ENCODE measurements at regions not wholly inside any gene's neighbourhood (a gene's known extent, or its start where the extent isn't known, plus 50 kb on each side); places are given as distances from the start of the nearest gene placed in this dataset.

GRCh38 chr6:165854061-165854862 is 191.2 kb upstream of the PDE10A start:
- Histone ChIP-seq H3K4me1 (ENCODE audit: insufficient read depth) (no peaks in the 10 kb centered on the region), H3K9me3 (ENCODE audit: low read depth) (no peaks in the 10 kb centered on the region), H3K4me2 (peak overlapping the region; percentile 63), H3K4me3 (no peak overlapping the region), H4K20me1 (ENCODE audit: insufficient read depth, poor library complexity, severe bottlenecking) (no peaks in the 10 kb centered on the region), H3K27me3 (peaks cover 72% of the 10 kb centered on the region), H3K9me2 (replicated peaks; ENCODE audit: insufficient read depth) (no peaks in the 10 kb centered on the region), H3K27ac (no peak overlapping the region), H2AFZ (no peak overlapping the region), H3K36me3 (replicated peaks; ENCODE audit: insufficient read depth, low read depth) (no peaks in the 10 kb centered on the region), H3K79me2 (no peaks in the 10 kb centered on the region)
- TF ChIP-seq EZH2phosphoT487 (IDR thresholded peaks at IDR 0.05; ENCODE audit: low read depth, severe bottlenecking, unreplicated experiment) (no peak), CTCF (IDR thresholded peaks at IDR 0.05; ENCODE audit: poor library complexity) (no peak), EZH2 (IDR thresholded peaks at IDR 0.05; ENCODE audit: borderline replicate concordance) (peak; percentile 82)
- no peak for DNase-seq (ENCODE audit: low spot score)
- 16% methylated on average over 64 of the region's 67 CpGs for WGBS (ENCODE audit: low lambda C conversion rate, missing lambda C conversion rate)

- H3K27me3 ChIP-seq, result peaks cover 73% of the 10 kb centered on the region
- H3K9me3 ChIP-seq (ENCODE audit: low read depth), result no peaks in the 10 kb centered on the region
- no peak overlapping the region for H3K4me2 ChIP-seq
- TF ChIP-seq EZH2phosphoT487 (IDR thresholded peaks at IDR 0.05; ENCODE audit: low read depth, severe bottlenecking, unreplicated experiment) (no peak), EZH2 (IDR thresholded peaks at IDR 0.05; ENCODE audit: borderline replicate concordance) (no peak), CTCF (IDR thresholded peaks at IDR 0.05; ENCODE audit: poor library complexity) (no peak)
- H3K27ac ChIP-seq, result no peak overlapping the region
- no peaks in the 10 kb centered on the region for H3K36me3 ChIP-seq (replicated peaks; ENCODE audit: insufficient read depth, low read depth)
- WGBS (ENCODE audit: low lambda C conversion rate, missing lambda C conversion rate), result 85% methylated on average over 10 of the region's 10 CpGs
- no peak for DNase-seq (ENCODE audit: low spot score)
- no peaks in the 10 kb centered on the region for H4K20me1 ChIP-seq (ENCODE audit: insufficient read depth, poor library complexity, severe bottlenecking)
- H3K79me2 ChIP-seq, result no peaks in the 10 kb centered on the region
- no peak overlapping the region for H3K4me3 ChIP-seq
- no peak overlapping the region for H2AFZ ChIP-seq
- no peaks in the 10 kb centered on the region for H3K9me2 ChIP-seq (replicated peaks; ENCODE audit: insufficient read depth)
- no peaks in the 10 kb centered on the region for H3K4me1 ChIP-seq (ENCODE audit: insufficient read depth)
Observed at GRCh38 chr6:165852676-165853075, 189.6 kb upstream of the PDE10A start.

GRCh38 chr6:165850434-165851019 is 187.5 kb upstream of the PDE10A start:
- H3K9me2 ChIP-seq (replicated peaks; ENCODE audit: insufficient read depth), result no peaks in the 10 kb centered on the region
- H3K27me3 ChIP-seq, result peaks cover 54% of the 10 kb centered on the region
- no peak overlapping the region for H3K27ac ChIP-seq
- H3K79me2 ChIP-seq, result no peaks in the 10 kb centered on the region
- peak; percentile 96 for TF ChIP-seq CTCF (IDR thresholded peaks at IDR 0.05; ENCODE audit: poor library complexity)
- TF ChIP-seq EZH2phosphoT487 (IDR thresholded peaks at IDR 0.05; ENCODE audit: low read depth, severe bottlenecking, unreplicated experiment), result no peak
- TF ChIP-seq EZH2 (IDR thresholded peaks at IDR 0.05; ENCODE audit: borderline replicate concordance), result no peak
- peak; percentile 74 for DNase-seq (ENCODE audit: low spot score)
- no peaks in the 10 kb centered on the region for H3K4me1 ChIP-seq (ENCODE audit: insufficient read depth)
- H3K4me2 ChIP-seq, result peak overlapping the region; percentile 43
- no peak overlapping the region for H3K4me3 ChIP-seq
- H2AFZ ChIP-seq, result no peak overlapping the region
- H3K9me3 ChIP-seq (ENCODE audit: low read depth), result no peaks in the 10 kb centered on the region
- H4K20me1 ChIP-seq (ENCODE audit: insufficient read depth, poor library complexity, severe bottlenecking), result no peaks in the 10 kb centered on the region
- WGBS (ENCODE audit: low lambda C conversion rate, missing lambda C conversion rate), result 16% methylated on average over 9 of the region's 9 CpGs
- H3K36me3 ChIP-seq (replicated peaks; ENCODE audit: insufficient read depth, low read depth), result no peaks in the 10 kb centered on the region

Measured in hepatocyte (in vitro differentiated cells).